ENCODE measurements at regions not wholly inside any gene's neighbourhood (a gene's known extent, or its start where the extent isn't known, plus 50 kb on each side); places are given as distances from the start of the nearest gene placed in this dataset.

DNA sequence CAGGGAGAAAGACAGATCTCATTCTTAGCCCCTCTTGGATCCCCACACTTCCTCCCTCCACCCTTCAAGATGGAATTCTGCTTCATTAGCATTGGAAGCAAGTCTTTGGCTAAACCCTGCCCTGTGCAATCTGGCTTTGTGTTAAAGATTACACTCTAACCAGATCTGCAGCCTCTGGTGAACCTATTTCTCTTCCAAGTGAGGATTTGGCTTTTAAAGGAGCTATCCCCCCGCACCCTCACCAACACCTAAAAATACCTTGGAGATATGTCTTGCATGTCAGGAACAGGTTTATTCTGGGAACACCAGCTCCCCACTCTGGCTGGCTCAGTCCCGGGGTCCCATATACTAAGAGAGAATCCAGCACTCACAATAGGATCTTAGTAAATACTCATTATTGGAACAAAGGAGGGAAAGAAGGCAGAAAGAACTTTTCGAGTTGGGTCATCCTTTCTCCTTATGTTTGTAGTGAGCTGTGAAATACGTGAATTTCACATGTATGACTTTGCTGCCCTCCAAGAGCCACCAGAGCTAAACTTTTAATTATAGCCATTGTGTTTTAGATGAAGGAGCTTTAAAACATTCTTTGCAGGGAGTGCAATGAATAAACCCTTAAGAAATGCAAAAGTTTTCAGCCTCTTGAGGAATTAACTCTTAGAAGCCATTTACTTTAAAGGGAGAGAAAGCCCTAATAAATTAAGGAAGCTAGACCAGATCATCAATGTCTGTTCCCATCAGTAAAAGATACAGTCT lies 53.7 kb upstream of the HRH2 start:
- FAIRE-seq (no peak), DNase-seq (ENCODE audit: low read depth, low spot score) (no peak)
- H2AFZ ChIP-seq (ENCODE audit: control insufficient read depth, low read length) = no peak overlapping the region
- H3K36me3 ChIP-seq (ENCODE audit: control insufficient read depth in 2 of 2, extremely low read depth in 1 of 2, insufficient read depth in 2 of 2, low read length in 2 of 2) = no peaks in the 10 kb centered on the region
- no peaks in the 10 kb centered on the region for H3K79me2 ChIP-seq (ENCODE audit: control insufficient read depth, insufficient read depth, low read length)
- no peak overlapping the region for H3K27ac ChIP-seq (ENCODE audit: control insufficient read depth, insufficient read depth, low read length)
- no peaks in the 10 kb centered on the region for H3K4me1 ChIP-seq (ENCODE audit: control insufficient read depth, extremely low read depth, insufficient read depth, low read length)
- no peak overlapping the region for H3K4me3 ChIP-seq (ENCODE audit: control insufficient read depth in 2 of 3, extremely low read depth in 1 of 3, insufficient read depth in 2 of 3, low read depth in 1 of 3, low read length in 3 of 3)
- TF ChIP-seq EZH2 (IDR thresholded peaks at IDR 0.05; ENCODE audit: low read length) (no peak), CTCF (optimal IDR thresholded peaks at IDR 0.05 in 1 of 3, IDR thresholded peaks at IDR 0.05 in 1 of 3, conservative IDR thresholded peaks at IDR 0.05 in 1 of 3; ENCODE audit: extremely low read depth in 1 of 3, insufficient read depth in 2 of 3, low read length in 3 of 3) (no peak)
- no peak overlapping the region for H3K4me2 ChIP-seq (ENCODE audit: control insufficient read depth, extremely low read depth, insufficient read depth, low read depth, low read length)
- no peaks in the 10 kb centered on the region for H4K20me1 ChIP-seq (ENCODE audit: control insufficient read depth, extremely low read depth, insufficient read depth, low read length)
- H3K9ac ChIP-seq (ENCODE audit: control insufficient read depth, extremely low read depth, insufficient read depth, low read length) = no peak overlapping the region
- dilution Hi-C loops (cut with MboI; ENCODE audit: extremely low pct_ligation_motif_present, low sequenced_read_pairs) = no loop called here
- no peaks in the 10 kb centered on the region for H3K9me3 ChIP-seq (ENCODE audit: control insufficient read depth, low read depth, low read length)
- no peaks in the 10 kb centered on the region for H3K27me3 ChIP-seq (ENCODE audit: control insufficient read depth, extremely low read depth, insufficient read depth, low read length)
- H3K9me1 ChIP-seq (ENCODE audit: control insufficient read depth, extremely low read depth, insufficient read depth, low read length) = no peaks in the 10 kb centered on the region

GRCh38 chr5:175606409-175606808 lies 51.5 kb upstream of the HRH2 start:
- Histone ChIP-seq H3K4me2 (ENCODE audit: control insufficient read depth, extremely low read depth, insufficient read depth, low read depth, low read length) (no peak overlapping the region), H3K9me1 (ENCODE audit: control insufficient read depth, extremely low read depth, insufficient read depth, low read length) (no peaks in the 10 kb centered on the region), H2AFZ (ENCODE audit: control insufficient read depth, low read length) (no peak overlapping the region), H3K4me3 (ENCODE audit: control insufficient read depth in 2 of 3, extremely low read depth in 1 of 3, insufficient read depth in 2 of 3, low read depth in 1 of 3, low read length in 3 of 3) (no peak overlapping the region), H4K20me1 (ENCODE audit: control insufficient read depth, extremely low read depth, insufficient read depth, low read length) (no peaks in the 10 kb centered on the region), H3K27me3 (ENCODE audit: control insufficient read depth, extremely low read depth, insufficient read depth, low read length) (no peaks in the 10 kb centered on the region), H3K4me1 (ENCODE audit: control insufficient read depth, extremely low read depth, insufficient read depth, low read length) (no peaks in the 10 kb centered on the region), H3K79me2 (ENCODE audit: control insufficient read depth, insufficient read depth, low read length) (no peaks in the 10 kb centered on the region), H3K9me3 (ENCODE audit: control insufficient read depth, low read depth, low read length) (no peaks in the 10 kb centered on the region), H3K9ac (ENCODE audit: control insufficient read depth, extremely low read depth, insufficient read depth, low read length) (no peak overlapping the region), H3K36me3 (ENCODE audit: control insufficient read depth in 2 of 2, extremely low read depth in 1 of 2, insufficient read depth in 2 of 2, low read length in 2 of 2) (no peaks in the 10 kb centered on the region), H3K27ac (ENCODE audit: control insufficient read depth, insufficient read depth, low read length) (no peak overlapping the region)
- FAIRE-seq = no peak
- DNase-seq (ENCODE audit: low read depth, low spot score) = no peak
- dilution Hi-C loops (cut with MboI; ENCODE audit: extremely low pct_ligation_motif_present, low sequenced_read_pairs) = no loop called here
- TF ChIP-seq EZH2 (IDR thresholded peaks at IDR 0.05; ENCODE audit: low read length) (no peak), CTCF (optimal IDR thresholded peaks at IDR 0.05 in 1 of 3, IDR thresholded peaks at IDR 0.05 in 1 of 3, conservative IDR thresholded peaks at IDR 0.05 in 1 of 3; ENCODE audit: extremely low read depth in 1 of 3, insufficient read depth in 2 of 3, low read length in 3 of 3) (no peak)

All from keratinocyte (primary cell).